Stimulated activated CD8-positive, alpha-beta memory T cell treated with anti-CD3 and anti-CD28 coated beads, Interleukin-15, amount 100 ng/mL, for 48 hours (primary cell): ENCODE measurements at regions not wholly inside any gene's neighbourhood (a gene's known extent, or its start where the extent isn't known, plus 50 kb on each side); places are given as distances from the start of the nearest gene placed in this dataset.
"Not testable (repeated sequence)": the region's sequence is repeated elsewhere in the genome, so short reads cannot be mapped to it uniquely, and the experiment has no call there.

Experiments used
- DNase-seq, 2 donors: peaks; one replicate each; pipeline ENCODE4 v3.0.0-alpha.2; 2020; ENCODE audit warnings: low read depth in 2 of 2

DNA sequence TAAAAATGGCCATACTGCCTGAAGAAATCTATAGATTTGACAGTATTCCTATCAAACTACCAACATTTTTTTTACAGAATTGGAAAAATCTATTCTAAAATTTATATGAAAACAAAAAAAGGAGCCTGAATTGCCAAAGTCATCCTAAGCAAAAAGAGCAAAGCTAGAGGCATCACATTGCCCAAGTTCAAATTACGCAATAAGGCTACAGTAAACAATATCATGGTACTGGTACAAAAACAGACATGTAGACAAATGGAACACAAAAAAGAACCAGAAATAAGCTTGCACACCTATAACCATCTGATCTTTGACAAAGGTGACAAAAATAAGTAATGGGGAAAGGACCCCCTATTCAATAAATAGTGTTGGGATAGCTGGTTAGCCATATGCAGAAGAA, 50.2 kb upstream of the THSD7B start:
- DNase-seq = no peak

DNA sequence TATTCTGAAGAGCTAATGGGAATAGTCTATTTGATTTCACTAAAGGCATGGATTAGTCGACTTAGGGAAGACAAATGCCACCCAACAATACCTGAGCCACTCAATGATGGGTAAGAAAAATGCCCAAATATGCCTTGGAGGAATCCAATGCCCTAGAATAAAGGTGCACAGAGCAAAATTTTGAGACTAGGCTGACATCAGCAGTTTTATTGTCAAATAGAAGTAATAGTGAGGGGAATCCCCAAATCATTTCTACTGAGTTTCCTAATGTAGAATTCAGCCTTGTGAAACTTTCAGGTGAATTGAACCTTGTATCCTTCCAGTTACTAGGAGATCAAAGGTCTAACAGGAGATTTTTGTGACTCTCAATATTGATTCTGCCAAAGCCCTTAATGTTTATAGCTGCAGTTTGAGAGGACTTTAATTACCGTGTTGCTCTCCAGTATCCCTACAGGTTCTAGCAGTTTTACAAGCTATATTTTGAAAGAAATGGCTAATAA, 50.8 kb upstream of the THSD7B start:
- no peak for DNase-seq

DNA sequence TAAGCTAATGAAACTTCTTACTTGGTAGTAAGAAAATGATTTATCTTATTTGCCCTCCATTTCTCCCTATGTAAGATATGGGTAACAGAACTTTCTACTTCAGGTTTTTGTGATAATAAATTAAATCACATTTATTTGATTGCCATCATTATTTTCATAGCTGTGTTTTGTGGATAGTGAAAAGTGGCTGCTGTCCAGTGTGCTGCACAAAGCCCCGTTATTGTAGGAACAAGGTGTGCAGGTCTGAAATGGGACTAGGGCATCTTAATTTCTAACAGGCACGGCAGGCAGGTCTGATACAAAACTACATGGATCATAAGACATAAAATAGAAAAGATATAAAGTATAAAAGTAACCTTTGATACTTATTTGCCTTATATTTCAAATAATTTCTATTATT, 51.6 kb upstream of the THSD7B start:
- no peak for DNase-seq

DNA sequence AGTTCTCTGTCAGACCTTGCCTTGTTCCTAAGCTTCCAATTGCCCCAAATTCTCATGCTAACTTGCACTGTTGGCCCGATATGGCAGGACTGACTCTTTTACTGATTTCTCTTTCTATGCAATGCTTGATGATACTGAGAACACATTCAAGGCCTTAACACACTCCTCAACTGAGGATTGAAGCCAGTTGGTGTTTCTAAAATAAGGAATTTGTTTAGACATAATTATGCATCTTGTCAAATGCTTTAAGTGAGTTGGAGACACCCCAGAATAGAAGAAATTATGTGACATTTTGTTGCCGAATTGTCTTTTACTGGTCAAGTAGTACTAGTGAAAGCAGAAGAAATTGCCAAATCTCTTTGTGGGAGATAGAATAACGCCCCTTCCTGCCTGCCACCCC, 60.0 kb upstream of the THSD7B start:
- DNase-seq = no peak

DNA sequence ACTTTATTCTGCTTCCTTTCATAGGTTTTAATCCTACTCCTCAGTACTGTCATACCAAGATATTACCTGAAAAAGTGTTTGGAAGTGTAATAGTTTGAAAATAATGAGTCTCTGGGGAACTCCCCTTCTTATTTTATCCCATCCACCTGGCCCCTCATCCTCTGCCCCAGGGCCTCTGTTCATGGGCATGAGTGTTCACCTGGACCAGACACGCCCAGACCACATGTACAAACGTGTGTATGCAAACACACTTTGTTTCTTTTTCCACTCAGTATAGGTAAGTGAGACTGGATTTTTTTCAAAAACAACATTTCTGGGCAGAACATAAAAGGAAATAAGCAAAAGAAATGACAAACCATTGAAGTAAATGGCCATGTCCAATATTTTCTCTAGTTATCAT, 62.1 kb upstream of the THSD7B start:
- DNase-seq = no peak

DNA sequence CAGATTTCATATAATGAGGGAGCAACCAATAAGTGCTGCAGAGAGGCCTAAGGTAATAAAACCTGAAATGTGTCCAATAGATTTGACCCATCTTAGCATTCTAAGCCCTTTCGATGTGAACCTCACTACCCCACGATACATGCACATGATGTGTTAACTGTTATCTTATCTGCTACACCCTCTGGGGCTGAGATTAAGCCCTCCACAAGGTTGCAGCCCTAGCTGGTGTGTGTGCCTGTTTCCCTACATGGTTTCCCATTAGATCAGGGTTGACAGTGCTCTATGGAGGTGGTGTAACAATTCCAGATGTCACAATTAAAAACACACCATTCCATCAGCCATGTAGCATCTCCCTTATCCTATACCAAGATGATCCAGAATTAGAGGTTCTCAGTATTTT, 68.9 kb upstream of the THSD7B start:
- DNase-seq = no peak

DNA sequence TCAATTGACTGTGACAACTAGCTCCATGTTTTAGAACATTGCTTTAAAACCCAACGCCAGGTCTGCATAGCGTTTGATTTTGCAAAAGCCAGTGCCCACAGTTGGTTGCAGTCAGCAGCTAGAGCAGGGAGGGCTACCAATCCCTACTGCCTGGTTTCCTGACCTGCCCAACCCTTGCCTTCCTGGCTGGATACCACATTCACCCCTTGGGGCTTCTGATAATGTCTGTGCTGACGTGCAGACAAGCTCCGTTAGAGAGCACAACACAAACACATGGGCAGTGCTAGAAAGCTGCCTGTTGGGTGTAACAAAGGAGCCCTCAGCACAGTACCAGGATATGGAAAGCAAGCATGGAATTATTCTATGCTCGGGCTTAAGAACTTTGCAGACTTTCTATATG, 71.4 kb upstream of the THSD7B start:
- DNase-seq = no peak

DNA sequence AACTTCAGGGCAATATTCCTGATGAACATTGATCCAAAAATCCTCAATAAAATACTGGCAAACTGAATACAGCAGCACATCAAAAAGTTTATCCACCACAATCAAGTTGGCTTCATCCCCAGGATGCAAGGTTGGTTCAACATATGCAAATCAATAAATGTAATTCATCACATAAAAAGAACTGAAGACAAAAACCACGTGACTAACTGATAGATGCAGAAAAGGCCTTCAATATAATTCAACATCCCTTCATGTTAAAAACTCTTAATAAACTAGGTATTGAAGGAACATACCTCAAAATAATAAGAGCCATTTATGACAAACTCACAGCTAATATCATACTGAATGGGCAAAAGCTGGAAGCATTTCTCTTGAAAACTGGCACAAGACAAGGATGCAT, 85.3 kb upstream of the THSD7B start:
- not testable (repeated sequence) for DNase-seq

DNA sequence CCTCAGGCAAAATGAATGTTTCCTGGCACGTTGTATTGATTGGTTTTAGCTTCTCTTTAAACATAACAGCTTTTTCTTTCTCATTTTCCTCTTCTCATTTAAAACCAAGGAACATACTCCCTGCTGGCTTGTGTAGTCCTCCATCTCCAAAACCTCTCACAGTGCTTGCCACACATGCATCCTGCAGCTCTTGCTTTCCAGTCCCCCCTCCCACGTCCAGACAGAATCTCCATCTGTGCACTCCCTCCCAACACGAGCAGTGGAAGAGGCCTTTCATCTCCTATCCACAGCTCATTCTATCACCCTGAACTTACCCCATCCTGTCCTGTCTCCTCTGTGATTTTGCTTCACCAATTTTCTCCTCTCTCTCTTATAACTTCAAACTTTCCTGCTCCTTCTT, 99.6 kb upstream of the THSD7B start:
- no peak for DNase-seq

DNA sequence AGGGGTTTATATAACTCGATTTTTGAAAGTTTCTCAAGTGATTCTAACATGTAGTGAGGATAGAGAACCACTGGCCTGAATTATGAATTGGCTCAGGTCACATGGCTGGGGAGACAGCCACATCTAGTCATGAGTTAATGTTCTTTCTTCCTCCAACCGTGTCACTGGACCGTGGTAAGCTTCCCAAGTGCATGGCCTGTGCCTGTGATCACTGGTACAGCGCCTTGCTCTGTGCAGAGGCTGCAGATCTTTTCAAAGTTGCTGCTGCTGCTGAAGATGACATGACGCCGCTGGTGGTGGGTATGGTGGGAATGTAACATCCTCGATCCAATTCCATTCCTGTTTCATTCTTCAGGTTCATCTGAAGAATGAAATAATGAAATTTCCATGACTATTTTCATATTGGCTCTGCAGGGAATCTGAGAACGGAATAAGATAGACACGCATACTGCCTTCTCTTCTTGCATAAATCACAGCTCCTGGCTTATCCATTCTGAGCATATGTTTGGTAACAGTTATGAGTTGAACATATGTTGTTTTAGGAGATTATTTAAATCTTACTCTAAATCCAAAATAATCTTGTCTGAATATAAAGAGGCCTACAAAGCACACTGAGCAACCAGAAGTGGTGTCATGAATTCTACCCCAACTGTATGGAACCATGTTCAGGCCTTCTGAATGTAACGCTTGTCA, 100.5 kb upstream of the THSD7B start:
- no peak for DNase-seq

DNA sequence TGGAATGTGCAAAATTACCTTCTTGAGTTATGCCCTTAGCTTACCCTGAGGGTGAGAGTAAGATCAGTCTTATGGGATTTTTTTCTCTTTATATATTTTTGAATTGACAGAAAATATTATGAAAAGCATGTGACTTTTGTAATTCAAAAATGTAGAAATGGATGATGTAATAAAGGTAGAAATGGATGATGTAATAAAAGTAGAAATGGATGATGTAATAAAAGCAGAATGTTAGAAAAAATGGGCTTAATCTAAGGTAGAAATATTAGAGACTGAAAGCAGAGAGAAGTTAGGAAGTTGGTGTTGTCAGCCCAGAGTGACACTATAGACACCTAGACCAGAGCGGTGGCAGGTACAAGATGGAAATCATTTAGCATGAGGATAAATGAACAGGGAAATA, 107.1 kb upstream of the THSD7B start:
- DNase-seq = no peak

DNA sequence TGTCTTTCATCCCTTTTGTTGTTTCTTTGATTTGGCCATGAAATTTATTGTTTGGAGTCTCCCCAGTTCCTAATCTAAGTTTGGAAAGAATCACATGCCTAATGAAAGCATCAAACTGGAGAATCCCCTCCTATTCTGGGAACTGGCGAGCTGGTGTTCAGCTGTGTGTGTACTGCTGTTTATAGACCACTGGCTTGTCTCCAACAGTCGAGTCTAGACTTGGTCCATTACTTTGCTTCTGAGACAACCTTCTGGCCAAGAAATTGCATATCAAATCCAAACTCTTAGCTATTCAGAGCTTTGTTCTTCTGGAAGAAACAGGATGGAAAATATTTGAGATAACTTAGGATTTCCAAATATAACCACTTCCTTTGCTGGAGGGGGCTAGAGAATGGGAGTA, 111.5 kb upstream of the THSD7B start:
- no peak for DNase-seq

DNA sequence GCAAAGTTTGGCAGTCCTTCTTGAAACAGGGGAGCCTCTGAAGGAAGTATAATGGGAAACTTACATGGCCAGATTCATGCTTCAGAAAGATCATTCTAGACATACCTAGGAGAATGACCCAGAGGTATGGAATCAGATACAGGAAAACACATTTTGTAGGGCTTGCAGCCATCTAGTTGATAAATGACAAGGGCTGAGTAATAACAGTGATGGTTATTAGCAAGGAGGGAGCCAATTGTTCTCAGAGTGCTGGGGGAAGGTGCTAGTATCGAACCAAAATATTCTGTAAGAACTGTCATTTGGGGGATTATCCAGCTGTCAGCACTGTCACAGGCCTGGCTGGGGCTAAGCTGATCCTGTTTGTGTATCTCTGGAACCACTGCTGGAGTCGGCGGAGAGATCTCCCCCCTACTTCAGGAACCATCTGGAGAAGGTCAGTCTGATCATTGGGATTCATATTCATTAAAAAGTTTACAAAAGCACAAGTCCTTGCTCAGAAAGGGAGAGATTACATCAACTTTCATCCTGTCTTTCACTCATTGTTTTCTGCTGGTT, 113.8 kb upstream of the THSD7B start:
- no peak for DNase-seq

DNA sequence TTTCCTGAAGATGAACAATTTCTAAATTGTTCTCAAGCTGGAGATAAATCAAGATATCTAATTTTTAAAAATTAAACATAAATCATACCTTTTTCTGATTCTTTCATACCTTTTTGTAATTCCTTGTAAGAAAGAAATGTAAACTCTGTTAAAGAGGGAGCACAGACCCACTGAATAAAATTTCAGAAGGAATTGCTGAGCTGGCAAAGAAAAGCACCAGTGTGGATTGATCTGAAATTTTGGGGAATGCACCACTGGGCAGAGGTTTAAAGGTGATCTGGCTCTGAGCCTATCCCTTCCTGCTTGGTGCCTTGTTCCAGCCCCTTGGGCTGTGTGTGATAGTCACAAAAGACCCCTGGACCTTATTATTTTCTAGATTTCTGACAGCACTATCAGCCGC, 118.3 kb upstream of the THSD7B start:
- DNase-seq = no peak

DNA sequence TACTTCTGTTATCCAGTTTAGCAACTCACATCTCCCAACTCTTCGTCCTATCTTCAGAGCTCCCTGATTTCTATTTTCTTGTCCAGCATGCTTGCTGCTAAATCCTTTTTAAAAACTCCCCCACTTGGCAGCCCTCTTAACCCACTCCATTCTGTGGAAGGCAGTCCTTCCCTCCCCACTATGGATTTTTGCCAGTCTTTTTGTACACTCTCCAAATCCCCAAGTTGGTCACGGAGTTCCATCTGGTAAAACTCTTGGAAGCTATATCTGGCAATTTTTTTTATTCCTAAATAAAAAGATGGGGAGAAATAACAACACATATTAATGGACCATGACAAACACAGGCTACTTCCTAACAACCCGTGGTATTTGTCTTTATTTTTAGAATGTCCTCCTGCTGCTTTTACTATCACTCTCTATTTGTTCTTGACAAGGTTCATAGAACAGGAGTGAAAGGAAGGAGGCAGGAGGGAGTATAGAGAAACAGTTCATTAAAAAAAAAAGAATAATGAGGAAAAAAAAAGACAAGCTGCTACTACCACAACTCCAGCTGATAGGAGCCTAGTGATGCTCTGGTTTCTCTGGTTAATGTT, 120.0 kb upstream of the THSD7B start:
- no peak for DNase-seq

DNA sequence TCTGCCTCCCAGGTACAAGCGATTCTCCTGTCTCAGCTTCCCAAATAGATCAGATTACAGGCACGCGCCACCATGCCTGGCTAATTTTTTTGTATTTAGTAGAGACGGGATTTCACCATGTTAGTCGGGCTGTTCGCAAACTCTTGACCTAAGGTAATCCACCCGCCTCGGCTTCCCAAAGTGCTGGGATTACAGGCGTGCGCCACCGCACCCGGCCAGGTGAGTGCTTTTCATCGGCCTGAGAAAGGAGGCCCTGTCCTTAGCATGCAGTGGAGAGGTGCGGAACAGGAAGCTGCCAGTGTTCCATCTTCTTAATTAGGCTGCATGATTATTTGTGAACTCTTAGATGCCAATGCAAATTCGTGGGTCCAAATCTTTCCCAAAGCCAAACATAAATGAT, 125.7 kb upstream of the THSD7B start:
- DNase-seq = no peak

DNA sequence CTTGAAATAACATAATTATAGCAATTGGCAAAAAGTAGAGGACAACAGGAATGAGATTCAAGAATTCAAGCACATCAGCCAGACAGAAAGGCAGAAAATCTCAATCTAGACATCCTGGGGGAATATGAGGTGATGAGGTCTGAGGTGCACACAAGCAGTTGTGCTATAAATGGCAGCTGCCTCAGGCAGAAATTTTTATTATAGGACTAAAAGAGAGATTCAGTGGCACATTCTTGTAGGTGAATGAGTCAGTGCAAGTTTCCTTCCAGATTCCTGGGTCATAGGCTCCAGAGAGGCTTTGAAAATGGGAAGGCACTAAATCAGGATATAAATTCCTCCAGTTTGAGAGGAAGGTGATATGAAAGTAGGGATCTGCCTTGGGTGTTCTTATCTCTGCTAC, 127.2 kb upstream of the THSD7B start:
- DNase-seq = no peak

DNA sequence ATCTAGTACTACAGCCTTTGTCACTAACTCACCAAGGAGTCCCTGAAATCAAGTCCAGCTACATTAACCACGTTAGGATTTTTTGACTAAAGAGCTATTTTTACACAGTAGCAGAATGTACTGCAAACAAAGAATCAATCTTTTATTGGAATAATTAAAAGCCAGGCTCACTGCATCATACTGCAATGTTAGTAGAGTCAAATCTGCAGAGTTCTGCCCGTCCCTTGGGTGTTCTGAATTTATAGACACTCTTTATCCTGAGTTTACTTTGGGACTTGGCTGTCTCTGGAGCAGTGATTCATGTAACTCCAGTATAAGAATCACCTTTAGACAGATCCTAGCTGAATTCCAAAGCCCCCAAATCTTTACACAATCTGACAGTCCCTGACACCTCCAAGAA, 127.9 kb upstream of the THSD7B start:
- no peak for DNase-seq

DNA sequence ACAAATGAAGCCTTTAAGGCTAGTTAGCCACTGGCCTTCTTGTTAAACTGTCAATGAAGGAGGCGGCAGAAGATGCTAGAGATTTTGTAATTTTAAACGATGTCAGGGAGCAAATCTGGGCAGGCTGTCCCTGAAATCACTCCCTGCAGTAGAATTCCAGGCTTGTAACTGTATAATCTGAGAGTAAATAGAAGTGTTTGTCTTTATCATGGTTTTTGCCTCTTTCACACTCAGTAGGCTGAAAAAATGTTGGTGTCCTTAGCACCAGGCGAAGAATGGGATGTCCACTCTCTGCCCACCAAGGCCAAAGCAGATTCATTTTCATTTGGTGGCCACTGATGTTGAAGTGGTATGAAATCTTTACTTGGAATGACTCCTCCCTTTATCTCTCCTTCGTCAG, 136.9 kb upstream of the THSD7B start:
- no peak for DNase-seq

DNA sequence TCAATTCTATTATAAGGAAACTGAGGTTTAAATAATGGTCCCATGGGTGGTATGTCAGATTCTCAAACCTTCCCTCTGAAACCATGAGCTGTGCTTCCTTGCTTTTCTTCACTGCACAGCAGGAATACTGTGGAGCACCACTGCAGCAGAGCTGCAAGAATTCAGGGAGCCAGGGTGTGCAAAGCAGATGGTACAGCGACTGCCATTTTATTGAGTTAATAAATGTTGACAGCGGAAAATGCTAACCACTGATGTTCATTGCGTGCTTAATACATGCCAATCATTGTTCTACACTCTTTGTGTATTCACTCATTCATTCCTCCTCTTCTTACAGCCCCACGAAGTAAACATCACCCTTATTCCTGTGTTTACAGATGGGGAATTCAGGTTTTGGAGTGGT, 152.2 kb upstream of the THSD7B start:
- DNase-seq = no peak

DNA sequence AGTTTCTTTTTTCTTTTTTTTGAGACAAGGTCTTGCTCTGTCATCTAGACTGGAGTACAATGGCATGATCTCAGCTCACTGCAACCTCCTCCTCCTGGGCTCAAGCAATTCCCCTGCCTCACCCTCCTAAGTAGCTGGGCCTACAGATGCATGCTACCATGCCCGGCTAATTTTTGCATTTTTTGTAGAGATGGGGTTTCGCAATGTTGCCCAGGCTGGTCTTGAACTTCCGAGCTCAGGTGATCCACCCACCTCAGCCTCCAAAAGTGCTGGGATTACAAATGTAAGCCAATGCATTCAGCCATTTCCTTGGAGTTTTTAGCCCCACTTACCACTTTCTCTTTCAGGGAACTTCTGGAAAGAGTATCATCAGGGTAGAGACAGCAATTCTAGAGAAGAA, 153.3 kb upstream of the THSD7B start:
- no peak for DNase-seq

DNA sequence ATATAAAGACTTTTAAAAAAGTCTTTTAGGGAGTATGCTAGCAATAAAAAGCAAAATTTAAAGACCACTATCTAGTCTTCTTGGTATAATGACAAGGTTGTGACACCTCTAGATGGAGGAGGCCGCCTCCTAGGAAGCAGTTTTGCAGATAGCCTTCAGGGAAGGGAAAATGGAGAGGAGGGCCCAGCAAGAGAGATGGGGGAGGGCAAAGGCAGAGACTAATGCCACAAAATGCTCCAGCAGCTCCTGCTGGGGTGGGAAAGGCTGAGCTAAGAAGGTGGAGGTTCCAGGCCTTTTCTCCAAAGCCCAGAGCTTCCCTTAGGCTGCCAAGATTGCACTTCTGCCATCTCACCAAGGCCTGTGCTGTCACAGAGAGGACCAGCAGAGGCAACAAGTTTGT, 153.9 kb upstream of the THSD7B start:
- no peak for DNase-seq

DNA sequence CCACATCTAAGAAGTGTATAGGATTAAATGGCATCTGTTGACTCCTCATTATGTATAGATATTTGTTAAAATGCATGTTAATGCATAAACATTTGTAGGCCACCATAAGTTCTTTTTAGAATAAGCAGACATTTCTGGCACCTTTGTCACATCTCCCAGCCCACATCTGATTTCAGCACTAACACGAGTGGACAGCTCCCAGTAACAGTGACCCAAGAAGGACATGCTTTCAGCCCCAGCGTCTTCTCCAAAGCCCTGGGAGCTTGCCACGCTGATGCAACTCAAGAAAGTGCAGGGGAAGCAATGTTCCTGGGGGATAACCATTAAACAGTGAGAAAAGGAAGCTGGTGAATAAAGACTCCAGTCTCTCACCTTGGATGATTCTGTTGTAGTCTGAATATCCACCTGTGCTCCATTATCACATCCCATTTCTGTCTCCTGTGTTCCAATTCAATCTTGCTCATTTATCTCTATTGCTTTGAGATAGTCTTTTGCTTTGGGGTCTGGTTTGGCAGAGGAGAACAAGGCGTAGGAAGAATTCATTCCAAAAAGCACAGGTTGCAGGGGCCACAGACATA, 182.6 kb upstream of the THSD7B start:
- no peak for DNase-seq
